ENCODE measurements at regions not wholly inside any gene's neighbourhood (a gene's known extent, or its start where the extent isn't known, plus 50 kb on each side); places are given as distances from the start of the nearest gene placed in this dataset.

GRCh38 chr2:22596306-22596705, 788.7 kb upstream of the KLHL29 start:
- TF ChIP-seq CTCF (IDR thresholded peaks at IDR 0.05; ENCODE audit: low read depth, low read length) (no peak), EZH2phosphoT487 (IDR thresholded peaks at IDR 0.05; ENCODE audit: low read depth) (no peak)
